ENCODE measurements at regions not wholly inside any gene's neighbourhood (a gene's known extent, or its start where the extent isn't known, plus 50 kb on each side); places are given as distances from the start of the nearest gene placed in this dataset.

- H3K27ac ChIP-seq, result no peak overlapping the region; the same call in 1 of the 2 replicates
Measured at GRCh38 chr11:114775875-114776621, 97.7 kb downstream of the NXPE2 start.

DNA sequence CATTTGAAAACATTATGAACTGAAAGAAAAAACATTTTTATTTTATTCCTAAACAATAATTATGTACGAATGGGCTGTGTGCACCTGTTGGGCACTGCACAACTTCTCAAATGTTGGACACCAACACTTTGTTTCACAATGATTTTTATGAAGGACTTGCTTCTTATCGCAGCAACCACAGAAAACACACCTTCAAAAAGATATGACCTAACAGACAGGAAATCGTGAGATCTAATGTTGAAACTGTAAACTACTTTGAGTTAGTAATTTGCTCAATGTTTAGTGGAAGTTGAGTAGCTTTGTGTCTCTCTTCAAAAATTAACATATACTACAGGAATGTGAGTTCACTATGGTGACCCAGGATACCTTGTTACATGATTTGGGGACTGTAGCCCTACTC is 98.6 kb downstream of the NXPE2 start:
- H3K27ac ChIP-seq, result no peak overlapping the region
- TF ChIP-seq, protein P1, sequence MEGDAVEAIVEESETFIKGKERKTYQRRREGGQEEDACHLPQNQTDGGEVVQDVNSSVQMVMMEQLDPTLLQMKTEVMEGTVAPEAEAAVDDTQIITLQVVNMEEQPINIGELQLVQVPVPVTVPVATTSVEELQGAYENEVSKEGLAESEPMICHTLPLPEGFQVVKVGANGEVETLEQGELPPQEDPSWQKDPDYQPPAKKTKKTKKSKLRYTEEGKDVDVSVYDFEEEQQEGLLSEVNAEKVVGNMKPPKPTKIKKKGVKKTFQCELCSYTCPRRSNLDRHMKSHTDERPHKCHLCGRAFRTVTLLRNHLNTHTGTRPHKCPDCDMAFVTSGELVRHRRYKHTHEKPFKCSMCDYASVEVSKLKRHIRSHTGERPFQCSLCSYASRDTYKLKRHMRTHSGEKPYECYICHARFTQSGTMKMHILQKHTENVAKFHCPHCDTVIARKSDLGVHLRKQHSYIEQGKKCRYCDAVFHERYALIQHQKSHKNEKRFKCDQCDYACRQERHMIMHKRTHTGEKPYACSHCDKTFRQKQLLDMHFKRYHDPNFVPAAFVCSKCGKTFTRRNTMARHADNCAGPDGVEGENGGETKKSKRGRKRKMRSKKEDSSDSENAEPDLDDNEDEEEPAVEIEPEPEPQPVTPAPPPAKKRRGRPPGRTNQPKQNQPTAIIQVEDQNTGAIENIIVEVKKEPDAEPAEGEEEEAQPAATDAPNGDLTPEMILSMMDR (conservative IDR thresholded peaks at IDR 0.05), result no peak

More at GRCh38 chr11:114775875-114776621, 97.7 kb downstream of the NXPE2 start:
- TF ChIP-seq, protein P1 (conservative IDR thresholded peaks at IDR 0.05), result no peak

GRCh38 chr11:114779189-114779588 is 100.9 kb downstream of the NXPE2 start:
- H3K27ac ChIP-seq, result no peak overlapping the region
- TF ChIP-seq, protein P1 (conservative IDR thresholded peaks at IDR 0.05), result no peak

- no peak overlapping the region for H3K27ac ChIP-seq
Measured at GRCh38 chr11:114782650-114783310, 104.5 kb downstream of the NXPE2 start.

GRCh38 chr11:114783805-114784204 is 105.5 kb downstream of the NXPE2 start:
- TF ChIP-seq, protein P1 (conservative IDR thresholded peaks at IDR 0.05), result no peak
- H3K27ac ChIP-seq, result no peak overlapping the region; the same call in 1 of the 2 replicates

More at GRCh38 chr11:114782650-114783310, 104.5 kb downstream of the NXPE2 start:
- TF ChIP-seq, protein P1 (conservative IDR thresholded peaks at IDR 0.05), result no peak

- no peak overlapping the region; the same call in 1 of the 2 replicates for H3K27ac ChIP-seq
- TF ChIP-seq, protein P1 (conservative IDR thresholded peaks at IDR 0.05), result no peak
Measured at GRCh38 chr11:114784216-114784615, 105.9 kb downstream of the NXPE2 start.

DNA sequence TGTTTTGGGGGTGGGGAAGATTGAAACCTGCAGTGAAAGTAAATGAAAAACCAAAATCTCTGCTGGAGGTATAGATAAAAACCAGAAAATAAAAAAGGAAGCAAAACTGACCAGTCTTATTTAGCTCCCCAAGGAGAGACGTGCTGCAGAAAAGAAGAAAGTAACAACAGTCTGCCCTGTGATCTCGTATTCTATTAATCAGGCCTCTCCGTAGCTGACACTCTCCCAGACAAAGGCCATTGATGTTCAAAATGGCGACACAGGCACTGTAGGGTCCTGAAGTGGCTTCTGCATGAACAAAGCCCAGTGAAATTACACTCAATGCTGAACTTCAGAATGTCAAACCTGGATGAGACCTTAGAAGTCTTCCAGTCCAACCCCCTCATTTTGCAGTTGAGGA is 106.6 kb downstream of the NXPE2 start:
- H3K27ac ChIP-seq, result no peak overlapping the region
- TF ChIP-seq, protein P1 (conservative IDR thresholded peaks at IDR 0.05), result no peak

Data from VCaP (cell line).